NCI-H1694 treated with DMSO at 0.1 percent for 48 hours (cell line): ENCODE measurements at regions not wholly inside any gene's neighbourhood (a gene's known extent, or its start where the extent isn't known, plus 50 kb on each side); places are given as distances from the start of the nearest gene placed in this dataset.

Experiments
- DNase-seq: peaks from one replicate; lab custom pipeline; 2025; lab: John Stamatoyannopoulos, UW

DNA sequence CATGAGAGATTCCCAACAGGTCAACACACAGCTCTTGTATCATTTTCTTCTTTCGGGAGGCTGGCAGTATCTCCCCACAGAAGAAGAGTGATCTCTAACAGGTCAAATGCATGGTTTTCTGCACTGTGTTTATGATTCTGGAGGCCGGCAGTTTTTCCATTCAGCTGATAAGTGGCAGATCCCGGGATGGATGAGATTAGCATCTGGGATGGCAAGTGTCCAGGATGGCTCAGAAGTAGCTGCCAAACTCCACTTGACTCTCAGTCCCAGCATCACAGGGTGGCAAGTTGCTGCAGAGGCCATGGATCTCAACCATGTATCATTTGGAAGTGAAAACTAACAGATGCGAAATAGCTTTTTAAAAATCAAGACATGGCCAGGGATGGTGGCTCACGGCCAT lies 97.8 kb upstream of the SLC44A1 start:
- peak; percentile 20 for DNase-seq

DNA sequence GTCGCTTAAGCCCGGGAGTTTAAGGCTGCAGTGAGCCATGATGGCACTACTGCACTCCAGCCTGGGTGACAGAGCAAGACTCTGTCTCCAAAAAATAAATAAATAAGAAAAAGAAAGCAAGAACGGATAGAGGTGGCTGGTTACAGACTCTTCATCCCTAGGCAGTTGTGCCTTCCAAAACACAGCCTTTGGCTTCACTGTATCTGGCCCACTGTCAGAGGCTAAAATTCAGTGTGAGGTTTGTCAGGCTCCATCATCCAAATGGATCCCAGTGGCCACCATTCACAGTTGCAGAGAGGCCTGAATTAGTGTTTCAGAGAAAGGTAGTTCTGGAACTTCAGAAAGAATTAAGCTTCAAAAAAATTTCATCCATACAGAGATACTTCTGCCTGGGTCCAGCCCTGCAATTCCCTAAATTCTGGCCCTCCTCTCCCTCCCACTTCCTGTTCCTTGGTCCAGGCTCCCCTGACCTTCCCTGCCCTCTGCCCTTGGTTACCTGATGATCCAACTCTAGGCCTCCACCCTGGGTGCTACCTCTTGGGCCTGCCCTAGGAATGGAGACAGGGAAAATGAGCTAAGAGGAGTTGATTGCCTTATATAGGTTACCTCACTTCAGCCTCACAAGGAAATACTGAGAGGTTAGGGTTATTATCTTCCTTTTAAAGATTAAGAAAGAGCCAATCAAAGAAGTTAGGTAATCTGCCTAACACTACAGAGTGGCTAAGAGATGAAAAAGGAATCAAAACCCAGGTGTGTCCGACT lies 97.2 kb upstream of the SLC44A1 start:
- no peak for DNase-seq

DNA sequence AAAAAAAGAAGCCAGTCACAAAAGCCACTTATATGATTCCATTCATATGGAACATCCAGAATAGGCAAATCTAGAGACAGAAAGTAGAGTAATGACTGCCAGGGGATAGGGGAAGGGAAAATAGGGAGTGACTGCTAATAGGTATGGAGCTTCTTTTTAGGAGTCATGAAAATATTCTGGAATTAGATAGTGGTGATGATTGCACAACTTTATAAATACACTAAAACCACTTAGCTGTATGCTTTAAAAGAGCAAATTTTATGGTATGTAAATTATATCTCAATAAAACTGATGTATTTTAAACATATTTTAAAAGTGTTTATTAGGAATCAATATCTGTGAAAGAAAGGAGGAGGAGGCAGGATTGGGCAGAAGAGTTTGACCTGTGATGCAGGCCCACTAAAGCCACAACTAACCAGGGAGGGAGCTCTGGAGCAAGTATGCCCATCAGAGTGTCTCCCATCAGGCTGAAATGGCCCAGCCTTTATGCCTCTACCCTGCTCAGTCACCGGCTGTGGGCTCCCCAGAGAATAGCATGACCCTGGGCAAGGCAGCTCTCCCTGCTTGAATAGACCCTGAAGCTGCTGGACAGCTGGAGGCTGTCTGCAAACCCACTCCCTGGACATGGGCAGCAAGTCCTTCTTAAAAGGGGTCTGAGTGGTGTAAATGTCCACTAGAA lies 96.0 kb upstream of the SLC44A1 start:
- no peak for DNase-seq

DNA sequence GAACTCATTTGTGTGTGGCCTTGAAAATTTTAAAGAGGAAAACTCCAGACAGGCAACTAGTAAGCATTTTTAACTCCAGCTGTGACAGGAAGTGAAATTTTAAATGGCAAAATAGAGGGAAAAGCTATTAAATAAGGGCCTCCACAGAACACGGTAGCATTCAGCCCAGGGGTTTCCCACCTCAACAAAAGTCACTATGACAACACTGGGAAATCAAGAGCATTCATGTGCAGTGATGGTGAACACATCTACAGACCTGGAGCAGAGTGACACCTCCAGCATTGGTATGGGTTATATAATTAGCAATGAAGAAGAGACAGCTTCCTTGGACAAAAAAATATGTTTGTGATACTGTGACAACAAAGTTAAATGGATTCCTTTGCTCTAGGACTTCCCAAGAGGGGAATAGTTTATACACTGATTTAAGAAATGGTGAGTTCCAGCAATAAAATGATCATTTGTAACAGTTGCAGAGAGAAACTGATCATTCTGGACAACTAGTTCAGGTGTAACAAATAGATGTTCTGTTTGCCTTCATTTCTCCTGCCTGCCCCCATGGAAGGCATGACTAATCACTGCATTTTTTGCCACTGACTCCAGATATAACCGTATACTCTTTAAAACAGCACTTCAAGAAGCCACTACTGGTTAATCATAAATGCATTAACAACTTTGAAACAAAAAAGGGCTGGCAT lies 93.3 kb upstream of the SLC44A1 start:
- no peak for DNase-seq

DNA sequence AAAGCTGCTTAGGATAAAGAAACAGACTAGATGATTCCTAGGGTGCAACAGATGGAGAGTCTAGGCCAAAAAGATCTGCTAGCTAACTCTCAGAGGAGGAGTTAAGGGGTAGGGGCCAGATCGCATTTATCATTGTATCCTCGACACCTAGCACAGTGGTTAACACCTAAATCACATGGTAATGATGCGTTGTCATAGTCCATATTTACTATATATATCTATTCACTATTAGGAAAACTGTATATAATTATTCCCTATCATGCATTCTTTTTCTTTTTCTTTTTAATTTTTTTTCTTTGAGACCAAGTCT lies 92.8 kb upstream of the SLC44A1 start:
- DNase-seq, result no peak

DNA sequence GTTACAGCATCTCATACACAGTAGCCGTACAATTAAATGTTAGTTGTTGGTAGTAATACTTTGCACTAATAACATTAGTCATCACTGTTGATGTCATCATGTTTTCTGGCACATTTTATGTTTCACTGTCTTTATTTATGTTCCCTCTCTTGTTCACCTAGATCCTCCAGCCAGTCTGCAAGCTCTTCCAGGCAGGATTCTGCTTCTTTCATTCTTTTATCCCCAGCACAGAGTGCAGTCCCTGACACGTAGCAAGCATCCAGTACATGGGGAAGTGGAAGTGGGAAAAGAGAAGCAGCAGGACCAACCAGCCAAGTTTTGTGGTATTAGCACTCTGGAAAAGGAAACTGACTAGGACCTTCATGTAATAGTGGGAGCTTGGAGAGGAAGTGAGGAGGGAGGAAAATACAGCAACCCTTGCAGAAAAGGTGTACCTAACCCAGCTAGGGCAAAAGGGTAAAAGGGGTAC lies 89.7 kb upstream of the SLC44A1 start:
- no peak for DNase-seq

DNA sequence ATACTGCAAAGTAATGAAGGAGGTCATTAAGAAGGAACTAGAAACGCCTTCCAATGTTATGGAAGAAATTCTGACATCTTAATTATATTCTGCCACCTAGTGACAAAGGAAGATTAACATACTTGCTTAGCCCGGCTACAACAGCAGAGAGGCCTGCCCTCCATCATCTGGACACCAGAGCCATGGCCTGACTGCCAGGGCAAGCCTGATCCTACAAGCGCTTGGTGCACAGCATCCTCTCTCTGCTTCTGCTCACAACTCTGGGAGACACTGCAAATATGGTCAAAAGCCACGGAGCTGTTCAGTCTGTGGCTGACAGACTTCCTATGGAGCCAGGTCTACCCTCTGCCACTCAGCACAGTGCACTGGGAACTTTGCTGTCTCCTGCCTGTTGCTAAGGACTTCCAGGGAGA lies 87.3 kb upstream of the SLC44A1 start:
- DNase-seq, result peak; percentile 22

DNA sequence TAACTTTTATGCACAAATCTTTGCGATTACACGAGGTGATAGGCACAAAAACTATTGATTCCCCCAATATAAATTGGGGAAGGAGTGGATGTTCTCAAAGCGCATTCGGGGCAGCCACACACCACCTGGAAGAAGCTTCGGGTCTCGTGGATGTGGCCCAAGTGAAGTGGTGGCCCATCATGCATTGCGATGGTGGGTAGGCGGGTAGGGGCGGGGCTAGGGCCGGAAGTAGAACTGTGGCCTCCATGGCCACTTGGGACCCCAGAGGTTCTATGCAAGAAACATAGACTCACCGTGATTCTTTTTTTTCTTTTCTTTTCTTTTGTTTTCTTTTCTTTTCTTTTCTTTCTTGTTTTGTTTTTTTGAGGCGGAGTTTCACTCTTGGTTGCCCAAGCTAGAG lies 86.4 kb upstream of the SLC44A1 start:
- DNase-seq, result no peak

DNA sequence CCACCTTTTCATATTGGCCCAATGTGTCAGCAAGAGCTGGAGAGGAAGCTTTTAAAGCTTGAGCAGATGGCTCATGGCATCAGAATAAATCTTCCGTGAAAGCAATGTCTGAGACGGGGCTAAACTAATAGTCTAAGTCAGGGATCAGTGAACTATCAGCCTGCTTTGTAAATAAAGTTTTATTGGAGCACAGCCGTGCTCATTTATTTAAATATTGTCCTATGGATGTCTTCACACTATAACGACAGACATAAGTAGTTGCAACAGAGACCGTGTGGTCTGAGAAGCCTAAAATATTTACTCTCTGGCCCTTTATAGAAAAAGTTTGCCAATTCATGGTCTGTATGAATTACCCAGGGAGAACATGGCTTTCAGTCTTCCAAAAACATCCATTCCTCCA lies 85.6 kb upstream of the SLC44A1 start:
- peak; percentile 3 for DNase-seq

DNA sequence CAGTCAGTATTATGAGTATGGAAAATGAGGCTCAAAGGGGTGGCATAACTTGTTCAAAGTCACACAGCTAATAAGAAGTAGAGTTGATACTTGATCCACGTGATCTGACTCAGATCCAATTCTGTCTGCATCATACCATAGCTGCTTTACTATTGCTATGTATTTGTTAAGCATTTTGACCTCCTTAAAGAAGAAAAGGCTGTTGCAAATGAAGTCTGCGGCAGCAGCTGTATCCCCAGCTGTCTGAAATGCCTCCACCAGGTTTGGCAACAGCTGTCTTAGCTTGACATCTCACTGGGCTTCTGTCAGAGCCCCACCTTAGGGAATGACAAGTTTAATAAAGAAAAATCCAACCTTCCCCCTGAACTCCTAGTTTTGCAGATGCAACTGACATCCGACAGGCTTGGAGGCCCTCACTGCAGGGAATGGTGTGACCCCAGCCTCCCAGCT lies 75.6 kb upstream of the SLC44A1 start:
- DNase-seq, result no peak

DNA sequence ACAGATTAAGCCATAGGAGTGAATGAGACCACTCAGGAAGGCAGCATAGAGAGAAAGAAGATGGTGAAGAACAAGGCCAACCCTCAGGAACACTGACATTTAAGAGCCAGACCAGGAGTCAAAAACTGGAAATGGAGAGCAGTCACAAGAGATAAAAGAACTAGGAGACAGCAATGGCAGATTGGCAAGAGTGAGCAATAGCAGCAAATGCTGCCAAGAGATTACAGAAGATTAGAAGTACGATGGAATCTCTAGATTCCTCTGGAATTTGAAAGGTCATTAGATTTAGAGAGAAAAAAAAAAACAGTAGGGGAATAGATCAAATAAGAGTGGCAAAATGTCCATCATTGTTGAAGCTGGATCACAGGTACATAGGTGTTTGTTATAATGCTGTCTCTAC lies 73.4 kb upstream of the SLC44A1 start:
- no peak for DNase-seq

DNA sequence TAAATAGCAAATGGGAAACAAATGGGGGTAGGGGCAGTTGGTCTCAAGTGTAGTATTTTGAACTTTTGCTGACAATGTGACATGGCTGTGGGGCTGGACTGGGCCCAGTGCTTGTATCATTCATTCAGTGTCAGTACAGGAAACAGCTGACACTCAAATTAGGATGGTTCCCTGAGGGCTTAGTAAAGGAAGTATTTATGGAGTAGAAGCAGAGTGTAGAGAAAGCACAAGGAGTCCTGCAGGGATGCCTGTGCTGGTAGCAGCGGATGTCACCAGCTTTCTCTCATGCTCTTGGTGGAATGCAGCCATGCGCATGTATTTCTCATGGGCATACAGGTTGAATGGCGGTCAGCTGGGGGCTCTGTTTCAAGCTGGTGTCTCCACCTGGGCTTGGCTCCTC lies 72.9 kb upstream of the SLC44A1 start:
- no peak for DNase-seq

DNA sequence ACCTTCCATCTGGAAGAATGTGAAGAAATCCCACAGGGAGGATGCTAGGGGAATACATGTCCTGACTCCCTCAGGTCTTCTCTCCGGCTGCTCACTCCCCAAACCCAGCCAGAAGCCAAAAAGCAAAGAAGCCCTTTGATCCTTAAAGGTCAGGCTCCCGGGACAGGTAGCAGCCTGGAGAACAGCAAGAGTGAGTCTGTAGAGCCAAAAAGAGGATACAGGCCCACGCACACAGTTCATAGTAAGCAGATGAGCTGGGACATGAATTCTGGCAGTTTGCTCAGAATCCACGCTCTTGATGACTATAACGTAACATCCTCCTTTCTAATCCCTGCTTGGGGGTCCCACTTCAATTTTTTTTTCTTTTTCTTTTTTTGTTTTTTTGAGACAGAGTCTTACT lies 72.0 kb upstream of the SLC44A1 start:
- no peak for DNase-seq

DNA sequence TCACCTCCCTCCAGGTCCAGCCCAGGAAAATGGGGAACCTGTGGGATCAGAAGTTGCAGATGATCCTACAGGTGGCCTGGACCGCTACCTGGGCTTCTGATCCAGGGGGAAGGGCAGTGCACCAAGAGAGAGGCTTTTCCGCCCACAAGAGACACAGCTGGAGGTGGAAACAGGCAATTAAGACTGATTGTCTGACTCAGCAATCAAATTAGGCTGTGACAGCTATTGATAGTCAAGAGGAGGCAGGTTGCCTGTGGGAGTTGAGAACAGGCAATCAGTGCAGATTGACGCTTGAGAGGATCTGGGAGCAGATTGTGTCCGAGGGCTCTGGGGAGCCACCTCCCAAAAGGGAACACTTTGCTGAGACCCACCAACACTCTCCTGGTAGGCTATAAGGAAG lies 71.1 kb upstream of the SLC44A1 start:
- no peak for DNase-seq

DNA sequence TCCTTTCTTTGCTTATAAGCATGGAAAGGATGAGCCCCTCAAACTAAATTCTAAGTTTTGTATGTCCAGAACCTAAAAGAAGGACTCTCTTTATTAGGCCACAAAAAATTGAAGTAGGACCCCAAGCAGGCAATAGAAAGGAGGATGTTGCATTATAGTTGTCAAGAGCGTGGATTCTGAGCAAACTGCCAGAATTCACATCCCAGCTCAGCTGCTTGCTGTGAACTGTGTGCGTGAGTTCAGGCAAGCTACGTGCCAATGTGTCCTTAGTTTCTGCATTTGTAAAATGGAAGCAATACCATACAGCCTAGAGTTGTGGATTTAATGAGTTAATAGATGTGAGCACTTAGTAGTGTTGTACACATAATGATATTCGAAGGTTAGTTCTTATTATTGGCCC lies 70.6 kb upstream of the SLC44A1 start:
- DNase-seq, result no peak

DNA sequence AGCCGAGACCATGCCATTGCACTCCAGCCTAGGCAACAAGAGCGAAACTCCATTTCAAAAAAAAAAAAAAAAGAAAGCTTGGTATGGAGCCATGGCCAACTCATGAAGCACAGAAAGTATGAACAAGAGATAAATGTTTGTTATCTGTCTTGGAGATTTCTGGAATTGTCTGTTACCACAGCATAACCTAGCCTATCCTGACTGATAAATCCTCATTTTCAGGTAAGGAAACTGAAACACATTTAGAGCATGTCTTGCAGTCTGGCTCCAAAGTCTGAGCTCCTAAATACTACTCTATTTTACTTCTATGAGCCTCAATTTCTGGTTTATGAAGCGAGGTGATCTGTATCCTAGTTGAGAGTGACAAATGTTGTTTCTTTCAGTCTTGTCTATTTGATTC lies 68.3 kb upstream of the SLC44A1 start:
- DNase-seq, result no peak

DNA sequence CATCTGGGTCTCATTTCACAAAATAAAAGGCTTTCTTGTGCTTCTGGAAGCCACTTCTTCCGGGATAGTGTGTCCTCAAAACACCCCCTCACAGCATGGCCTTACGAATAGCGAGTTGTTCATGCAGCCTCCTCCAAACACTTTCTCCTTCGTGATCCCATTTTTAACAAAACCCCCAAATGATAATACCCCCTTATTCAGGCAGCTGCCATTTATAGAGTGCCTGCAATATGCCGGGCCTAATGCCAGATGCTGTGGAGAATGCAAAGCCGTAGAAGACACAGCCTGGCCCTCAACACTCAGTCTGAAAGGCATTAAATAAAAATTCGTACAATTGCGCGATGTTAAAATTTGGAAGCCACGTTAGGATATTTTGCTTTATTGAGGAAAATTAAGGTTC lies 66.4 kb upstream of the SLC44A1 start:
- DNase-seq, result no peak

DNA sequence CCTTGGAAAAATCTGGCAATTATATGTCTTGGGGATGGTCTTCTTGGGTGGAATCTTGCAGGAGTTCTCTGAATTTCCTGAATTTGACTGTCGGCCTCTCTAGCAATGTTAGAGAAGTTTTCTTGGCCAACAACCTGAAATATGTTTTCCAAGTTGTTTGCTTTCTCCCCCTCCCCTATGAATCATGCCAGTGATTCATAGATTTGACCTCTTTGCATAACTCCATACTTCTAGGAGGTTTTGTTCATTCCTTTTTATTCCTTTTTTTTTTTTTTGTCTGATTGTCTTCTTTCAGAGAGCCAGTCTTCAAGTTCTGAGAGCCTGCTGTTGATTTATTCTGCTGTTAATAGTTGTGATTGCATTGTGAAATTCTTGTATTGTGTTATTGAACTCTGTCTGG lies 56.7 kb upstream of the SLC44A1 start:
- no peak for DNase-seq

DNA sequence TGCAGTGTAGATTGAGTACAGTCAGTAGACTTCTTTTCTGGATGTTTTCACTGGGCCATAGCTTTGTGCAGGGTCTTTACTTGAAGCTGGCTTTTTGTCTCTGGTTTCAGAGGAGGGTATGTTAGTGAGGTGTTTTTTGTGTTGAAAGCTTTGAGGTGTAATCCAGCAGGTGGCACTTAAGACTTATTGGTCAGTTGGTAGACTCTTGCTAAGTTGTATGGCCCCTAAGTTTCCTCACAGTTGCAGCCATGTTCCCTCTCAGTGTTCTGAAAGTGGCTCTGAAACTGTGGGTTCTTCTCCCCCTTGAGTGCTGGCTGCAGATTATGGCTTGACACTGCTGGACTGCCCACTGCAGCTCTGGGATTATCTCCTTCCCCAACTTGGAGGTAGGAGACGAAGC lies 55.7 kb upstream of the SLC44A1 start:
- DNase-seq, result no peak

DNA sequence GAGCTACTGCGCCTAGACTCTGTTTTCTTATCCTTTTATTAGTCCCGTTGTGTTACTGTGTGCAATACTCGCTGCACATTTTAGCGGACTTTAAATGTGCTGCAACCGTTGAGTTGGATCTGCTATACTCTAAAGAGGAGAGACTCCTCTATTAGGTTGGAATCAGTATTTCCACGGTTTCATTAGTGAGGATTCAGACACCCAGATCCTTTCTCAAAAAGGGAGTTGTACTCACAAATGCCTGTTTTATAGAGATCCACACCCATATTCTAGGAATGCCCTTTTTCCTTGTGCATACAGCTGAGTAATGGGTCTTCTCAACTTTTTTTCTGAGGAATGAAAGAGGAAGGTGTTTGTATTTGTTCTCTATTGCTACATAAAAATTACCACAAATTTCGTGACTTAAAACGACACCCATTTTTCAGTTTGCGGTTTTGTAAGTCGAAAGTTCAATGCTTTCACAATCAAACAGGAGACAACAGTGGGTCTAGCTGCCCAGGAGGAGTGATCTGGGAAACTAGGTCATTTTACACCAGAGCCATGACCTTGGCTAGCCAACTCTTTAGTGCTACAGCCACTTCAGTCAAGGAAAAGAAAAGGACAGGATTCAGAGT lies 52.8 kb upstream of the SLC44A1 start:
- no peak for DNase-seq

DNA sequence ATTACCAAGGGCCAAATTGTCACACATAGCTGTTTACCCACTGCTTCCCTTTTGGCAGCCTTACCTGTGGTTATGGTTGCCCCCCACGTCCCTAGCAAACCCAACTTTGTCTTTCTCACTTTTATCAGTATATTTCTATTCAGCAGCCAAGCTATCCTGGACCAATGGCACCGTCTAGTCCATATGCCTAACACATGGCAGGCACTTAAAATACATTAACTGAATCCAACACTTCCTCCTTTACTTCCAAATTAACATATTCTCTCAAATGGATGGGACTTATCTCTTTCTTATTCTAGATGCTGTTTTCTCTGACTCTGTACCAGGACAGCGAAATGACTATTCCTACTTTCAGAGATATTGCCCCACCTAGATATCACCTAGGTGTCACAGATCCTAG lies 50.9 kb upstream of the SLC44A1 start:
- no peak for DNase-seq

DNA sequence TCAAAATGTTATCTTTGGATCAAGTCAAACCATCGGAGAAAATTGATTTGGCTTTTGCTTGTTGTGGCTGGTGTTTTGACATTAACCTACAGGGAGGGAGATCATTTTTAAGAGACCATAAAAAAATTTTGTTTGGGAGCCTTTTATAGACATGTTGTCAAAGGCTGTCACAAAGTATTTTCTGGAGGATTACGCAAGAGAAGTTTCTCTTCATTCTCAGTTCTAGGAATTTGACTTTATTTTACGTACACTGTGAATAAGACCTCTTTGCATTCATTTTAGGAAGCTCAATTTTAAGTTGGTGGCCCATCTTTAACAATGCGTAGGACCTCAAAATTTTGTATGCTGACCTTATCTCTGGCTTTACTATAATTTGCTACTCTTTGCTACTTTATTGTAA lies 50.2 kb upstream of the SLC44A1 start:
- no peak for DNase-seq
